ENCODE measurements at regions not wholly inside any gene's neighbourhood (a gene's known extent, or its start where the extent isn't known, plus 50 kb on each side); places are given as distances from the start of the nearest gene placed in this dataset.

- no peak for DNase-seq (ENCODE audit: low spot score)
Measured at GRCh38 chr10:55158633-55159032, 357.6 kb upstream of the PCDH15 start.

GRCh38 chr10:55146032-55146431 lies 345.0 kb upstream of the PCDH15 start:
- DNase-seq (ENCODE audit: low spot score): no peak

- no peak for DNase-seq (ENCODE audit: low spot score)
Measured at GRCh38 chr10:55144001-55144400, 343.0 kb upstream of the PCDH15 start.

- DNase-seq (ENCODE audit: low spot score): no peak
Measured at GRCh38 chr10:55141892-55142291, 340.9 kb upstream of the PCDH15 start.

GRCh38 chr10:55137063-55137462 lies 336.0 kb upstream of the PCDH15 start:
- no peak for DNase-seq (ENCODE audit: low spot score)

GRCh38 chr10:55104738-55105137 lies 303.7 kb upstream of the PCDH15 start:
- no peak for DNase-seq (ENCODE audit: low spot score)

GRCh38 chr10:55098452-55098851 lies 297.4 kb upstream of the PCDH15 start:
- no peak for DNase-seq (ENCODE audit: low spot score)

GRCh38 chr10:55091691-55092328 lies 290.8 kb upstream of the PCDH15 start:
- peak; percentile 38 for DNase-seq (ENCODE audit: low spot score)

- DNase-seq (ENCODE audit: low spot score): no peak
Measured at GRCh38 chr10:55078121-55078520, 277.1 kb upstream of the PCDH15 start.

- DNase-seq (ENCODE audit: low spot score): no peak
Measured at GRCh38 chr10:55065185-55065584, 264.2 kb upstream of the PCDH15 start.

- DNase-seq (ENCODE audit: low spot score): no peak
Measured at GRCh38 chr10:55063811-55064210, 262.8 kb upstream of the PCDH15 start.

- no peak for DNase-seq (ENCODE audit: low spot score)
Measured at GRCh38 chr10:55062349-55062748, 261.3 kb upstream of the PCDH15 start.

GRCh38 chr10:55058800-55059199 lies 257.8 kb upstream of the PCDH15 start:
- no peak for DNase-seq (ENCODE audit: low spot score)

- no peak for DNase-seq (ENCODE audit: low spot score)
Measured at GRCh38 chr10:55051515-55051914, 250.5 kb upstream of the PCDH15 start.

- no peak for DNase-seq (ENCODE audit: low spot score)
Measured at GRCh38 chr10:55048830-55049498, 247.9 kb upstream of the PCDH15 start.

GRCh38 chr10:55043540-55043939 lies 242.5 kb upstream of the PCDH15 start:
- no peak for DNase-seq (ENCODE audit: low spot score)

- no peak for DNase-seq (ENCODE audit: low spot score)
Measured at GRCh38 chr10:55033061-55033460, 232.0 kb upstream of the PCDH15 start.

- no peak for DNase-seq (ENCODE audit: low spot score)
Measured at GRCh38 chr10:55024713-55025112, 223.7 kb upstream of the PCDH15 start.

- DNase-seq (ENCODE audit: low spot score): no peak
Measured at GRCh38 chr10:55019439-55019838, 218.4 kb upstream of the PCDH15 start.

GRCh38 chr10:55013318-55013717 lies 212.3 kb upstream of the PCDH15 start:
- DNase-seq (ENCODE audit: low spot score): no peak

- no peak for DNase-seq (ENCODE audit: low spot score)
Measured at GRCh38 chr10:55002420-55002819, 201.4 kb upstream of the PCDH15 start.

GRCh38 chr10:55001422-55001821 lies 200.4 kb upstream of the PCDH15 start:
- no peak for DNase-seq (ENCODE audit: low spot score)

- no peak for DNase-seq (ENCODE audit: low spot score)
Measured at GRCh38 chr10:54993148-54993547, 192.1 kb upstream of the PCDH15 start.

- peak; percentile 6 for DNase-seq (ENCODE audit: low spot score)
Measured at GRCh38 chr10:54985732-54986131, 184.7 kb upstream of the PCDH15 start.

All from kidney capillary endothelial cell (primary cell).